K562 (cell line): ENCODE measurements at regions not wholly inside any gene's neighbourhood (a gene's known extent, or its start where the extent isn't known, plus 50 kb on each side); places are given as distances from the start of the nearest gene placed in this dataset.

Experiments
- ATAC-seq: fragments of 200-7000 bp; cut with Tn5 transposase; 3 replicates; pipeline ENCODE4 v1.9.1; 2020; ENCODE audit warnings: moderate library complexity
- BruUV-seq: library from RNA; stranded (reverse); fragments of 400-500 nt; replicated peaks from 2 replicates; lab custom pipeline; 2021; lab: Mats Ljungman, UMichigan
- CTCF ChIA-PET: fragments of 300-600 bp; formaldehyde crosslinking; extraction: SDS; loops from one replicate; lab custom pipeline; 2021; ENCODE audit warnings: low intra/inter-chr PET ratio; lab: Yijun Ruan, JAX
- POLR2A ChIA-PET: fragments of 300-600, 350-650 bp; sonication (Branson Sonifier 250); formaldehyde crosslinking; extraction: SDS; loops from one replicate; lab custom pipeline; 2021; ENCODE audit warnings: antibody characterized with exemption, inconsistent platforms; lab: Yijun Ruan, JAX
- DNase-seq, 4 experiments: peaks; one replicate each; pipeline versions ENCODE4 v3.0.0 to v3.0.0-alpha.2; 2011 to 2018; ENCODE audit warnings: low spot score in 3 of 4, mixed read lengths in 3 of 4; ENCODE audit errors: extremely low read depth in 1 of 4
- FAIRE-seq: peaks from 2 replicates; lab custom pipeline; 2011; peaks lifted over from hg19 to GRCh38; lab: Jason Lieb, UNC
- H2AFZ ChIP-seq: 2 replicates; pipeline ENCODE4 v1.6.0; 2011; ENCODE audit warnings: low read depth, low read length, control low read depth, inconsistent platforms
- H3K27ac ChIP-seq: fragments of 200-600 bp; 3 replicates; pipeline ENCODE4 v1.8.0; 2011; ENCODE audit warnings: low read depth, mild to moderate bottlenecking, control low read depth, inconsistent platforms, low read length, moderate library complexity, mixed read lengths; ENCODE audit errors: extremely low read depth
- H3K27me3 ChIP-seq, 2 experiments: fragments of 300-600 bp in 1 of 2; 2 replicates in 1 of 2; 3 replicates in 1 of 2; pipeline versions ENCODE4 v1.6.0 to v1.8.0; 2011; ENCODE audit warnings: inconsistent platforms in 2 of 2, low read length in 2 of 2, mild to moderate bottlenecking in 1 of 2, mixed read lengths in 1 of 2, moderate library complexity in 1 of 2; ENCODE audit not compliant: control insufficient read depth in 2 of 2, insufficient read depth in 2 of 2
- H3K36me3 ChIP-seq: fragments of 300-600 bp; 3 replicates; pipeline ENCODE4 v1.8.0; 2011; ENCODE audit warnings: mild to moderate bottlenecking, low read length, inconsistent platforms; ENCODE audit not compliant: control insufficient read depth, insufficient read depth
- H3K4me1 ChIP-seq, 2 experiments: fragments of 200-600 bp in 1 of 2; replicated peaks in 1 of 2; 2 replicates in 1 of 2; 3 replicates in 1 of 2; pipeline versions ENCODE4 v1.5.1 to v1.8.0; 2011; ENCODE audit warnings: inconsistent platforms in 2 of 2, low read length in 2 of 2, mild to moderate bottlenecking in 1 of 2, mixed read lengths in 1 of 2, moderate library complexity in 1 of 2; ENCODE audit not compliant: control insufficient read depth in 2 of 2, insufficient read depth in 2 of 2
- H3K4me2 ChIP-seq: 2 replicates; pipeline ENCODE4 v1.6.1; 2011; ENCODE audit warnings: low read length, control low read depth, inconsistent platforms, mixed read lengths; ENCODE audit not compliant: insufficient read depth
- H3K4me3 ChIP-seq: fragments of 200-600 bp; sonication (generic), shearing (Covaris generic); 2 replicates; pipeline ENCODE4 v1.5.1; 2016; ENCODE audit warnings: control low read depth, inconsistent platforms
- H3K79me2 ChIP-seq: fragments of 200-600 bp; 3 replicates; pipeline ENCODE4 v1.8.0; 2011; ENCODE audit warnings: low read length, inconsistent platforms; ENCODE audit not compliant: control insufficient read depth, insufficient read depth
- H3K9ac ChIP-seq, 2 experiments: 2 replicates each; pipeline versions ENCODE4 v1.6.0 to v1.6.1; 2011; ENCODE audit warnings: low read depth in 2 of 2, low read length in 2 of 2, control low read depth in 1 of 2, inconsistent platforms in 1 of 2, mild to moderate bottlenecking in 1 of 2, mixed read lengths in 1 of 2; ENCODE audit not compliant: insufficient read depth in 1 of 2
- H3K9me1 ChIP-seq: one replicate; pipeline ENCODE4 v1.6.0; 2011; ENCODE audit warnings: inconsistent platforms, mild to moderate bottlenecking, low read length, moderate library complexity; ENCODE audit not compliant: control insufficient read depth, insufficient read depth
- H3K9me3 ChIP-seq: replicated peaks from 2 replicates; pipeline ENCODE4 v1.5.1; 2011; ENCODE audit warnings: low read depth, low read length, inconsistent platforms; ENCODE audit not compliant: control insufficient read depth, insufficient read depth
- H4K20me1 ChIP-seq: replicated peaks from 2 replicates; pipeline ENCODE4 v1.6.1; 2011; ENCODE audit warnings: low read length, inconsistent platforms, mixed read lengths; ENCODE audit not compliant: control insufficient read depth, insufficient read depth
- CEBPB ChIP-seq: fragments of 450-650 bp; IDR thresholded peaks from 2 replicates; pipeline ENCODE4 v1.6.1; 2016; ENCODE audit warnings: missing genetic modification characterization, missing compliant biosample characterization
- CREM ChIP-seq: IDR thresholded peaks from 2 replicates; pipeline ENCODE4 v1.6.1; 2014; ENCODE audit warnings: antibody characterized with exemption, low read depth
- NR1H2 ChIP-seq: sonication (generic); formaldehyde crosslinking; IDR thresholded peaks from 2 replicates; pipeline ENCODE4 v1.4.0; 2020; ENCODE audit warnings: mild to moderate bottlenecking, missing genetic modification reagents
- SMC3 ChIP-seq: conservative IDR thresholded peaks from 2 replicates; pipeline ENCODE4 v1.6.1; 2011; ENCODE audit warnings: low read depth, low read length, improper control_type of control experiment; ENCODE audit not compliant: insufficient read depth
- SUPT5H ChIP-seq: fragments of 450-650 bp; IDR thresholded peaks from 2 replicates; pipeline ENCODE4 v1.6.1; 2016
- ZBTB33 ChIP-seq: sonication (generic); formaldehyde crosslinking; IDR thresholded peaks from 2 replicates; pipeline ENCODE4 v1.8.1; 2023; ENCODE audit warnings: mild to moderate bottlenecking, missing genetic modification reagents
- ZBTB34 ChIP-seq: fragments of 250-450 bp; sonication (Bioruptor Pico); IDR thresholded peaks from 2 replicates; pipeline ENCODE4 v1.8.0; 2021; ENCODE audit warnings: mild to moderate bottlenecking, moderate library complexity
- ZNF239 ChIP-seq: fragments of 250-450 bp; sonication (Bioruptor Pico); IDR thresholded peaks from 2 replicates; pipeline ENCODE4 v1.4.0; 2020; ENCODE audit warnings: mild to moderate bottlenecking
- ZNF384 ChIP-seq: IDR thresholded peaks from 2 replicates; pipeline ENCODE4 v1.6.1; 2012; ENCODE audit warnings: low read depth, low read length, improper control_type of control experiment
- ZSCAN29 ChIP-seq: fragments of 450-650 bp; IDR thresholded peaks from 2 replicates; pipeline ENCODE4 v1.6.1; 2017
- WGBS: fragments of 100-300 bp; shearing (Covaris generic); methylation state at CpG from one replicate; pipeline ENCODE4 v1.1.6; 2016; ENCODE audit warnings: low coverage, mixed read lengths; ENCODE audit not compliant: insufficient coverage; ENCODE audit errors: missing lambda C conversion rate; 5-methylcytosine and 5-hydroxymethylcytosine counted together
- in situ Hi-C: fragments of 300-500 bp; cut with MboI; formaldehyde crosslinking; loops from 4 replicates; pipeline ENCODE4 v1.15.0; 2018; ENCODE audit warnings: inconsistent platforms, mixed read lengths
- intact Hi-C: fragments of 100-400 bp; cut with micrococcal nuclease; formaldehyde crosslinking; loops from 2 replicates; pipeline ENCODE4 v1.14.2; 2022
- TF ChIP-seq, protein P1 (sequence below): IDR thresholded peaks from 3 replicates; pipeline ENCODE4 v1.6.1; 2011; ENCODE audit warnings: borderline replicate concordance, mild to moderate bottlenecking; ENCODE audit not compliant: insufficient read length, insufficient read depth
- TF ChIP-seq, protein P2 (sequence below): IDR thresholded peaks from 2 replicates; pipeline ENCODE4 v1.6.1; 2011; ENCODE audit not compliant: insufficient read length; ENCODE audit errors: extremely low read depth

DNA sequence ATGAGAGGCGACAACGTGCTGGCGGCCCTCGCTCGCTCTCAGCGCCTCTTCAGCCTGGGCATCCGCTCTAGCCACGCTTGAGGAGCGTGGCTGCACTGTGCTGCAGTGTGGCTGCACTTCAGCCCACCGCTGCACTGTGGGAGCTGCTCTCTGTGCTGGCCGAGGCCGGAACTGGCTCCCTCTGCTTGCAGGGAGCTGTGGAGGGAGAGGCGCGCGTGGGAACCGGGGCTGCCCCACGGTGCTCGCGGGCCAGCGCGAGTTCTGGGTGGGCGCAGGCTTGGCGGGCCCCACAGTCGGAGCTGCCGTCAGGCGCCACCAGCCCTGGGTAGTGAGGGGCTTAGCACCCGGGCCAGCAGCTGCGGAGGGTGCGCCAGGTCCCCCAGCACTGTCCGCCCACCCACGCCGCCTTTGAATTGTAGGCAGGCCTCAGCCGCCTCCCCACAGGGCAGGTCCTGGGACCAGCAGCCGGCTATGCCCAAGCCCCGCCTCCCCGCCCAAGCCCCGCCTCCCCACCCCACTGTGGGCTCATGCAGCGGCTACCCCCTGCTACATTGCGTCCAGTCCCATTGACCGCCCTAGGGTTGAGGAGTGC, 974.2 kb downstream of the FSCB start (continued):
- TF ChIP-seq CREM: no peak
- no peak for TF ChIP-seq ZNF384
- TF ChIP-seq, protein P1, sequence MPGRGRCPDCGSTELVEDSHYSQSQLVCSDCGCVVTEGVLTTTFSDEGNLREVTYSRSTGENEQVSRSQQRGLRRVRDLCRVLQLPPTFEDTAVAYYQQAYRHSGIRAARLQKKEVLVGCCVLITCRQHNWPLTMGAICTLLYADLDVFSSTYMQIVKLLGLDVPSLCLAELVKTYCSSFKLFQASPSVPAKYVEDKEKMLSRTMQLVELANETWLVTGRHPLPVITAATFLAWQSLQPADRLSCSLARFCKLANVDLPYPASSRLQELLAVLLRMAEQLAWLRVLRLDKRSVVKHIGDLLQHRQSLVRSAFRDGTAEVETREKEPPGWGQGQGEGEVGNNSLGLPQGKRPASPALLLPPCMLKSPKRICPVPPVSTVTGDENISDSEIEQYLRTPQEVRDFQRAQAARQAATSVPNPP: no peak
- no peak for TF ChIP-seq ZBTB33

DNA sequence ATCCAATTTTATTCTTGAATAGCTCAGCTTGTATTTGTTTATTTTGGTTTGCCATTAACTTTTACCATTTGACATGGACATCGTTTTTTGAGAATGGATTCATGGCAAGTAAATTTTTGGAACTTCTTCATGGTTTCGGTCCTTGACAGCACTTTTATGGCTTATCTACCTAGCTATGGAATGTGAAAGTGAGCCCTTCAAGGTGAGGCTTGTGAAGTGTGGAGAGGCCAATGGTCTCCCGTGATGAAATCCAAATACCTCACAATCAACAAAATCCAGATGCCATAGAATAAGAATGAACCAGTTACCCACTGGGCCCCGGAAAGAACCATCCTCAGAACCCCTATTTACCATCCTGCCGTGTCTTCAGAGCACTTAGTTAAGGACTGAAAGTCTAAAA, 978.8 kb downstream of the FSCB start:
- Histone ChIP-seq H3K9me1 (no peaks in the 10 kb centered on the region), H3K9ac (no peak overlapping the region), H3K4me2 (no peak overlapping the region), H3K36me3 (no peaks in the 10 kb centered on the region), H3K9me3 (no peaks in the 10 kb centered on the region), H3K4me1 (no peaks in the 10 kb centered on the region), H4K20me1 (no peaks in the 10 kb centered on the region), H3K27ac (no peak overlapping the region), H3K79me2 (no peaks in the 10 kb centered on the region), H3K27me3 (no peaks in the 10 kb centered on the region), H2AFZ (no peak overlapping the region), H3K4me3 (no peak overlapping the region)
- WGBS: 0% methylated on average over 4 of the region's 5 CpGs
- in situ Hi-C loops: no loop called here
- FAIRE-seq: no peak
- ChIA-PET POLR2A (no interaction called here), CTCF (no interaction called here)
- ATAC-seq: no peak
- BruUV-seq: no TSS peak
- DNase-seq: no peak
- intact Hi-C loops: no loop called here
- TF ChIP-seq SMC3: no peak
- TF ChIP-seq NR1H2 (CRISPR knock-in tag): no peak
- no peak for TF ChIP-seq ZSCAN29
- no peak for TF ChIP-seq ZNF239 (CRISPR knock-in tag)
- TF ChIP-seq, protein P1: no peak
- TF ChIP-seq SUPT5H: no peak
- no peak for TF ChIP-seq CEBPB (tag)
- TF ChIP-seq, protein P2, sequence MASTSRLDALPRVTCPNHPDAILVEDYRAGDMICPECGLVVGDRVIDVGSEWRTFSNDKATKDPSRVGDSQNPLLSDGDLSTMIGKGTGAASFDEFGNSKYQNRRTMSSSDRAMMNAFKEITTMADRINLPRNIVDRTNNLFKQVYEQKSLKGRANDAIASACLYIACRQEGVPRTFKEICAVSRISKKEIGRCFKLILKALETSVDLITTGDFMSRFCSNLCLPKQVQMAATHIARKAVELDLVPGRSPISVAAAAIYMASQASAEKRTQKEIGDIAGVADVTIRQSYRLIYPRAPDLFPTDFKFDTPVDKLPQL: no peak
- no peak for TF ChIP-seq CREM
- TF ChIP-seq ZBTB34 (CRISPR knock-in tag): no peak
